Stomach (tissue), 8 donors: ENCODE measurements at regions not wholly inside any gene's neighbourhood (a gene's known extent, or its start where the extent isn't known, plus 50 kb on each side); places are given as distances from the start of the nearest gene placed in this dataset.
A peak's percentile ranks its signal among the peaks of the same experiment; 100 is the strongest.
"Not testable (repeated sequence)": the region's sequence is repeated elsewhere in the genome, so short reads cannot be mapped to it uniquely, and the experiment has no call there.

Source experiments
- DNase-seq, 2 donors: peaks; one replicate each; pipeline versions ENCODE4 v3.0.0 to v3.0.0-alpha.2; 2013 to 2019
- H3K27ac ChIP-seq, 5 donors: fragments of 200-600 bp in 4 of 5; sonication (generic) in 4 of 5; one replicate each; pipeline ENCODE4 v1.5.1; 2013 to 2019; ENCODE audit warnings: mild to moderate bottlenecking in 1 of 5, moderate library complexity in 1 of 5
- H3K27me3 ChIP-seq, 3 donors: fragments of 200-600 bp; sonication (generic); one replicate each; pipeline ENCODE4 v1.5.1; 2017 to 2019; ENCODE audit warnings: mixed run types in 1 of 3
- H3K36me3 ChIP-seq, 4 donors: fragments of 200-600 bp; sonication (generic); 1 replicate in 3 of 4; 2 replicates in 1 of 4; pipeline ENCODE4 v1.5.1; 2016 to 2019
- H3K4me1 ChIP-seq, 4 donors: fragments of 200-600 bp; sonication (generic); one replicate each; pipeline ENCODE4 v1.5.1; 2016 to 2019
- H3K4me3 ChIP-seq, 4 donors: fragments of 200-600 bp; sonication (generic) in 3 of 4; one replicate each; pipeline ENCODE4 v1.5.1; 2016 to 2019; ENCODE audit warnings: mild to moderate bottlenecking in 1 of 4
- H3K9me3 ChIP-seq, 4 donors: fragments of 200-600 bp; sonication (generic); one replicate each; pipeline ENCODE4 v1.5.1; 2016 to 2019
- EP300 ChIP-seq: sonication (generic); formaldehyde crosslinking; IDR thresholded peaks from one replicate; pipeline ENCODE4 v1.6.1; 2017; ENCODE audit warnings: antibody characterized with exemption
- POLR2A ChIP-seq, 4 donors: fragments of 450-650 bp; IDR thresholded peaks; one replicate each; pipeline ENCODE4 v1.6.1; 2016; ENCODE audit warnings: antibody characterized with exemption in 4 of 4, control low read depth in 2 of 4, mild to moderate bottlenecking in 1 of 4, moderate library complexity in 1 of 4
- POLR2AphosphoS5 ChIP-seq, 3 donors: sonication (generic); formaldehyde crosslinking; IDR thresholded peaks; one replicate each; pipeline ENCODE4 v1.6.1; 2016; ENCODE audit warnings: antibody characterized with exemption in 3 of 3
- WGBS, 5 donors: extraction: QIAGEN DNeasy Blood & Tissue Kit in 3 of 5; methylation state at CpG; one replicate each; pipeline versions ENCODE4 v1.1.5 to v1.1.7; 2013 to 2018; 5-methylcytosine and 5-hydroxymethylcytosine counted together
- intact Hi-C: fragments of 100-400 bp; cut with DNase I; formaldehyde crosslinking; loops from one replicate; pipeline ENCODE4 v1.15.1; 2023; ENCODE audit warnings: low total_unique reads
- TF ChIP-seq, protein P1 (sequence below), 7 experiments: fragments of 450-650 bp in 4 of 7; fragments of 200-600 bp in 3 of 7; sonication (generic) in 3 of 7; IDR thresholded peaks; one replicate each; pipeline ENCODE4 v1.5.1; 2016 to 2019; ENCODE audit warnings: antibody characterized with exemption in 7 of 7, control low read depth in 2 of 7, mild to moderate bottlenecking in 1 of 7
- donor health status: healthy with polysubstance abuse.
- donor health status: Bipolar disorder and iron deficiency.
- donor health status: healthy.

- Histone ChIP-seq H3K4me1 (no peaks in the 10 kb centered on the region), H3K27me3 (no peaks in the 10 kb centered on the region), H3K9me3 (no peaks in the 10 kb centered on the region), H3K27ac (no peak overlapping the region), H3K36me3 (no peaks in the 10 kb centered on the region), H3K4me3 (no peak overlapping the region)
- TF ChIP-seq, protein P1, sequence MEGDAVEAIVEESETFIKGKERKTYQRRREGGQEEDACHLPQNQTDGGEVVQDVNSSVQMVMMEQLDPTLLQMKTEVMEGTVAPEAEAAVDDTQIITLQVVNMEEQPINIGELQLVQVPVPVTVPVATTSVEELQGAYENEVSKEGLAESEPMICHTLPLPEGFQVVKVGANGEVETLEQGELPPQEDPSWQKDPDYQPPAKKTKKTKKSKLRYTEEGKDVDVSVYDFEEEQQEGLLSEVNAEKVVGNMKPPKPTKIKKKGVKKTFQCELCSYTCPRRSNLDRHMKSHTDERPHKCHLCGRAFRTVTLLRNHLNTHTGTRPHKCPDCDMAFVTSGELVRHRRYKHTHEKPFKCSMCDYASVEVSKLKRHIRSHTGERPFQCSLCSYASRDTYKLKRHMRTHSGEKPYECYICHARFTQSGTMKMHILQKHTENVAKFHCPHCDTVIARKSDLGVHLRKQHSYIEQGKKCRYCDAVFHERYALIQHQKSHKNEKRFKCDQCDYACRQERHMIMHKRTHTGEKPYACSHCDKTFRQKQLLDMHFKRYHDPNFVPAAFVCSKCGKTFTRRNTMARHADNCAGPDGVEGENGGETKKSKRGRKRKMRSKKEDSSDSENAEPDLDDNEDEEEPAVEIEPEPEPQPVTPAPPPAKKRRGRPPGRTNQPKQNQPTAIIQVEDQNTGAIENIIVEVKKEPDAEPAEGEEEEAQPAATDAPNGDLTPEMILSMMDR (IDR thresholded peaks at IDR 0.05), result no peak
- TF ChIP-seq POLR2A (IDR thresholded peaks at IDR 0.05) (no peak), POLR2AphosphoS5 (IDR thresholded peaks at IDR 0.05) (no peak), EP300 (no peak)
- intact Hi-C loops, result no loop called here
- no peak for DNase-seq
- 79 to 84% (median 79%) methylated on average over 7 of the region's 7 CpGs for WGBS, 5 donors
Observed at GRCh38 chr3:75180235-75180944, 483.7 kb upstream of the FRG2C start.

- Histone ChIP-seq H3K27ac (no peak overlapping the region), H3K36me3 (no peaks in the 10 kb centered on the region), H3K9me3 (no peaks in the 10 kb centered on the region), H3K4me3 (no peak overlapping the region), H3K27me3 (no peaks in the 10 kb centered on the region), H3K4me1 (no peaks in the 10 kb centered on the region)
- intact Hi-C loops, result no loop called here
- no peak for TF ChIP-seq POLR2A (IDR thresholded peaks at IDR 0.05)
- no peak for TF ChIP-seq POLR2AphosphoS5 (IDR thresholded peaks at IDR 0.05)
- no peak for TF ChIP-seq EP300
- TF ChIP-seq, protein P1 (IDR thresholded peaks at IDR 0.05), result no peak
- 80 to 90% (median 89%) methylated on average over 1 of the region's 1 CpG for WGBS, 5 donors
- no peak for DNase-seq
Observed at GRCh38 chr3:75180945-75181298, 483.2 kb upstream of the FRG2C start.

- intact Hi-C loops, result no loop called here
- WGBS, 5 donors, result 60 to 76% (median 65%) methylated on average over 3 of the region's 3 CpGs
- DNase-seq, result no peak
Observed at GRCh38 chr3:75188962-75189361, 475.2 kb upstream of the FRG2C start.

DNA sequence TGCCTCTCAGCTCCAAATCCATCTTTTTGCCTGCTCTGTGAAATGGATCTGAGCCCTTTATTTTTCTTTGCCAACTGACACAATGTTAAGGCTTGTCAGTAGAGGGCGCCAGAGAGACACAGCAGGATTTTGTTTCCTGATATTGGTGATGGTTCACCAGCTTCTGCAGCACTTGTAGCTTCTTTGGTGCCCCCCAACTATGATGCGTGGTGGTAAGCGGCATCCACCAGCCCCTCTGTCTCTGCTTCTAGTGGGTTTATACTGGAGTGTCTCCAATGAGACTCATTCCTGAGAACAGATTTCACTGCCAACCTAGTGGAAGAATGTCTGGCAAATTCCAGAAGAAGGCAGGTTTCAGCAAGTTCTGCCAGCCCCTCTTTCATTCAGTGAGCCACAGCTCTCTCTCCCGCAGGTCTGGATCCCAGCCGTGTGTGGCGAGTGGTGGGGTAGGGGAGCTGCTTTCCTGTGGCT is 471.9 kb upstream of the FRG2C start:
- Histone ChIP-seq H3K27me3 (peaks cover 0 to 6% (median 0%) of the 10 kb centered on the region in 3 donors), H3K27ac (no peak overlapping the region), H3K4me1 (no peaks in the 10 kb centered on the region), H3K9me3 (no peaks in the 10 kb centered on the region), H3K36me3 (no peaks in the 10 kb centered on the region), H3K4me3 (no peak overlapping the region)
- TF ChIP-seq, protein P1 (IDR thresholded peaks at IDR 0.05), result peak in 5 of 7 experiments; percentile 8 to 46 (median 29)
- TF ChIP-seq POLR2AphosphoS5 (IDR thresholded peaks at IDR 0.05) (no peak), EP300 (no peak), POLR2A (IDR thresholded peaks at IDR 0.05) (no peak)
- 60 to 75% (median 71%) methylated on average over 6 of the region's 6 CpGs for WGBS, 5 donors
- DNase-seq, result peak; percentile 28 to 61
- intact Hi-C loops, result no loop called here

More at GRCh38 chr3:75188962-75189361, 475.2 kb upstream of the FRG2C start:
- Histone ChIP-seq H3K4me1 (no peaks in the 10 kb centered on the region), H3K9me3 (no peaks in the 10 kb centered on the region), H3K27me3 (peaks cover 0 to 6% (median 0%) of the 10 kb centered on the region in 3 donors), H3K27ac (no peak overlapping the region), H3K4me3 (no peak overlapping the region), H3K36me3 (no peaks in the 10 kb centered on the region)
- TF ChIP-seq POLR2A (IDR thresholded peaks at IDR 0.05), result no peak

- no peak for DNase-seq
- H3K36me3 ChIP-seq, result no peaks in the 10 kb centered on the region
- no peaks in the 10 kb centered on the region for H3K9me3 ChIP-seq
- intact Hi-C loops, result no loop called here
- no peak for TF ChIP-seq POLR2A (IDR thresholded peaks at IDR 0.05)
- no peak for TF ChIP-seq POLR2AphosphoS5 (IDR thresholded peaks at IDR 0.05)
- TF ChIP-seq, protein P1 (IDR thresholded peaks at IDR 0.05), result no peak
- TF ChIP-seq EP300, result no peak
- no peaks in the 10 kb centered on the region for H3K4me1 ChIP-seq
- H3K4me3 ChIP-seq, result no peak overlapping the region
- 61 to 68% (median 64%) methylated on average over 4 of the region's 4 CpGs for WGBS, 5 donors
- H3K27me3 ChIP-seq, result peaks cover 0 to 6% (median 0%) of the 10 kb centered on the region in 3 donors
- H3K27ac ChIP-seq, result no peak overlapping the region
Observed at GRCh38 chr3:75193797-75194196, 470.3 kb upstream of the FRG2C start.

- H3K4me3 ChIP-seq, DNase-seq, H3K9me3 ChIP-seq, H3K4me1 ChIP-seq, intact Hi-C loops, H3K36me3 ChIP-seq, H3K27me3 ChIP-seq, H3K27ac ChIP-seq: not testable (repeated sequence)
- WGBS, 5 donors, result 92 to 94% (median 93%) methylated on average over 18 to 22 of the region's 22 CpGs
Observed at GRCh38 chr3:75214332-75214731, 449.8 kb upstream of the FRG2C start.
